Spleen (tissue), 7 donors: ENCODE measurements at regions not wholly inside any gene's neighbourhood (a gene's known extent, or its start where the extent isn't known, plus 50 kb on each side); places are given as distances from the start of the nearest gene placed in this dataset.

Experiments
- CTCF ChIP-seq, 11 experiments: fragments of 200-600 bp in 7 of 11; fragments of 450-650 bp in 4 of 11; sonication (generic) in 4 of 11; IDR thresholded peaks in 8 of 11; conservative IDR thresholded peaks in 3 of 11; 1 replicate in 7 of 11; 2 replicates in 4 of 11; pipeline versions ENCODE4 v1.4.0 to v1.8.0; 2016 to 2021; ENCODE audit warnings: antibody characterized with exemption in 11 of 11, inconsistent platforms in 4 of 11, mild to moderate bottlenecking in 1 of 11
- POLR2A ChIP-seq, 3 donors: fragments of 450-650 bp; IDR thresholded peaks; one replicate each; pipeline ENCODE4 v1.5.1; 2017; ENCODE audit warnings: antibody characterized with exemption in 3 of 3, mild to moderate bottlenecking in 1 of 3
- POLR2AphosphoS5 ChIP-seq, 3 donors: sonication (generic); formaldehyde crosslinking; IDR thresholded peaks; one replicate each; pipeline ENCODE4 v1.5.1; 2017; ENCODE audit warnings: antibody characterized with exemption in 3 of 3
- donor health status: DM: no; HTN: no; CAD: no; lungs with moderate emphysema.
- donor health status: DM: no; HTN: no; CAD: no.
- donor health status: DM: no; HTN: no; CAD: no.

GRCh38 chr2:185471441-185471840 is 267.2 kb upstream of the FSIP2 start:
- TF ChIP-seq POLR2A (IDR thresholded peaks at IDR 0.05) = no peak
- TF ChIP-seq CTCF (IDR thresholded peaks at IDR 0.05 in 8 of 11, conservative IDR thresholded peaks at IDR 0.05 in 3 of 11) = no peak
- TF ChIP-seq POLR2AphosphoS5 (IDR thresholded peaks at IDR 0.05) = no peak
